ENCODE measurements at regions not wholly inside any gene's neighbourhood (a gene's known extent, or its start where the extent isn't known, plus 50 kb on each side); places are given as distances from the start of the nearest gene placed in this dataset.
A peak's percentile ranks its signal among the peaks of the same experiment; 100 is the strongest.
"Not testable (repeated sequence)": the region's sequence is repeated elsewhere in the genome, so short reads cannot be mapped to it uniquely, and the experiment has no call there.

DNA sequence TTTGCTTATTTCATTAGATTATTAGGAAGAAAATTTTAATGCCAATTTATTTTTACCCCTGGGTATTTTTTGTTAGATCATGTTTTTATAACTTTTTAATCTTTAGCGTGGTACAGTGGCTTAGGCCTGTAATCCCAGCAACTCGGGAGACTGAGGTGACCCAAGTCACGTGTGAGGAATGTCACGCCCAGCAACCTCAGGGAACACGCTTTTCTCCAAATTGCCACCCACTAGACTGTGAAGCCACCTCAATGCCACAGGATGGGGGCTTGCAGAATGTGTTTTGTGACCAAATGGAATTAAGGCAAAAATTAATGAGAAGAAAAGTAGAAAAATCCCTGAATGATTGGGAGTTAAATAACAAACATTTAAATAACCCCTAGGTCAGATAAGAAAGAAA is 141.8 kb downstream of the LAT start:
- no peak for DNase-seq (ENCODE audit: low read depth in 1 of 2, low spot score in 1 of 2)
- in situ Hi-C loops (cut with HindIII; ENCODE audit: low pct_unique_long_range_greater_than_20kb, low sequenced_read_pairs) = no loop called here
- TF ChIP-seq JUND (IDR thresholded peaks at IDR 0.05; ENCODE audit: low read depth) = no peak

DNA sequence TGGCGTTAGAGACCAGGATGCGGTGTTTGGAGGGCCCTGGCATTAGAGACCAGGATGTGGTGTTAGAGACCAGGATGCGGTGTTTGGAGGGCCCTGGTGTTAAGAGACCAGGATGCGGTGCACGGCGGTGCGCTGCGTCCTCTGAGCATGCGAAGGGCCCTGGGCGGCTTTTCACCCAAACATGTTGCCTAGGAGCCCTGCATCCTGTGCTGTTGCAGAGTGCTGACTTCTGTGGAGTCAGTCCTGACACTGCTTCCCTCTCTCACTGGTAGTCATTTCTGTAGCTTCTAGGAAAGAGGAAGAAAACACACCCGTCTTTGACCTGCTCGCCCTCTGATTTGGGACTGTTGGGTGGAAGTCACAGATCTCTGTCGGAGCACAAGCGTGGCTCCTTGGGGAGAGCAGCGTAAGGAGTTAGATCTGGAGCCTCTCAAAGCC is 141.2 kb downstream of the LAT start:
- no peak for DNase-seq (ENCODE audit: low read depth in 1 of 2, low spot score in 1 of 2)
- TF ChIP-seq JUND (IDR thresholded peaks at IDR 0.05; ENCODE audit: low read depth) = no peak

GRCh38 chr16:29124828-29125227 is 140.0 kb downstream of the LAT start:
- no peak for DNase-seq (ENCODE audit: low read depth in 1 of 2, low spot score in 1 of 2)
- TF ChIP-seq JUND (IDR thresholded peaks at IDR 0.05; ENCODE audit: low read depth) = no peak
- in situ Hi-C loops (cut with HindIII; ENCODE audit: low pct_unique_long_range_greater_than_20kb, low sequenced_read_pairs) = no loop called here

More for the DNA sequence above, 141.2 kb downstream of the LAT start:
- in situ Hi-C loops (cut with HindIII; ENCODE audit: low pct_unique_long_range_greater_than_20kb, low sequenced_read_pairs) = no loop called here

DNA sequence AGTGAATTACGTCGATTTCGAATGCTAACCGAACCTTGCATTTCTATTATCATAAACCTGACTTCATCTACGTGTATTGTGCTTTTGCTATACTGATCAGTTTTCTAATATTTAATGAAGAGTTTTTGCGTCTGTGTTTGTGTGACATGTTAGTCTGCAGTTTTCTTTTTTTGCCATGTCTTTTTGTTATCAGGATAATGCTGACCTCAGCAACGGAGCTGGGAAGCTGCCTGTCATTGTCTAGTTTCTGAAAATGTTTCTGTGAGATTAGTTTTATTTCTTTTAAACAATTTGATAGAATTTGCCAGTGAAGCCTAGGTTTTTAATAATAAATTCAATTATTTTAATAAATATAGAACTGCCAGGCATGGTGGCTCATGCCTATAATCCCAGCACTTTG is 139.3 kb downstream of the LAT start:
- in situ Hi-C loops (cut with HindIII; ENCODE audit: low pct_unique_long_range_greater_than_20kb, low sequenced_read_pairs); DNase-seq (ENCODE audit: low read depth in 1 of 2, low spot score in 1 of 2): not testable (repeated sequence)

GRCh38 chr16:29120680-29121079 is 135.8 kb downstream of the LAT start:
- DNase-seq (ENCODE audit: low read depth in 1 of 2, low spot score in 1 of 2); in situ Hi-C loops (cut with HindIII; ENCODE audit: low pct_unique_long_range_greater_than_20kb, low sequenced_read_pairs): not testable (repeated sequence)

DNA sequence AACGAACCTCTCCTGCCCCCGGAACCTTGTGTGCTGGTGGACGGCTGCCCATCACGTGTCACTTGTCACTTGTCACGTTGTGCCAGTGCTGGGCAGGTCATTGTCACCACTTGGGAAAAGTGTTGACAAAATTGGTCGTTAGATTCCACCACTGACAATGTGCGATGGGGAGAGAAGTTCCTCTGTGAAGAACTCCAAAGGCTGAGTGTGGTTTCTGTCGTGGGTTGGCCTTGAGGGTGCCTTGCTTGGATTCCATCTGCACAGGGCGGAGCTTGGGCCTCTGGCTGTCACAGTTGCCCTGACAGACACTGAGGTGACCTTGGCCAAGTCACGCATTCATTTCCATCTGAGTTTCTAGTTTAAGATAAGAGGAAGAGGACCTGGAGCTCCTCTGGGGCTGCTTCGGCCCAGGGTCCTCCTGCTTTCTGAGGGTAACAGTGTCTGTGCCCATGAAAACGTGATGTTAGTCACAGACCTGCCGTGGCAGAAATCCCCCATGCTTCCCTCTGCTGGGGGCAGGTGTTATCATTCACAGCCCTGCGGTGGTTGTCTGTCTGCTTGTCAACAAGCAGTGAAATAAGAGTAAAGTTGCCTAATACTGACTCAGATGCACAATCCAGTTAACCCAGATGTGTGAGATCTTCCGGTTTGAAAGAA is 133.6 kb downstream of the LAT start:
- in situ Hi-C loops (cut with HindIII; ENCODE audit: low pct_unique_long_range_greater_than_20kb, low sequenced_read_pairs); DNase-seq (ENCODE audit: low read depth in 1 of 2, low spot score in 1 of 2): not testable (repeated sequence)

GRCh38 chr16:29117631-29118030 is 132.8 kb downstream of the LAT start:
- no peak for DNase-seq (ENCODE audit: low read depth in 1 of 2, low spot score in 1 of 2)
- in situ Hi-C loops (cut with HindIII; ENCODE audit: low pct_unique_long_range_greater_than_20kb, low sequenced_read_pairs) = no loop called here
- no peak for TF ChIP-seq JUND (IDR thresholded peaks at IDR 0.05; ENCODE audit: low read depth)

- DNase-seq (ENCODE audit: low read depth in 1 of 2, low spot score in 1 of 2) = no peak
- in situ Hi-C loops (cut with HindIII; ENCODE audit: low pct_unique_long_range_greater_than_20kb, low sequenced_read_pairs) = no loop called here
- no peak for TF ChIP-seq JUND (IDR thresholded peaks at IDR 0.05; ENCODE audit: low read depth)
Observed at GRCh38 chr16:29116980-29117379, 132.1 kb downstream of the LAT start.

GRCh38 chr16:29116207-29116606 is 131.4 kb downstream of the LAT start:
- in situ Hi-C loops (cut with HindIII; ENCODE audit: low pct_unique_long_range_greater_than_20kb, low sequenced_read_pairs); DNase-seq (ENCODE audit: low read depth in 1 of 2, low spot score in 1 of 2): not testable (repeated sequence)

GRCh38 chr16:29115802-29116141 is 130.9 kb downstream of the LAT start:
- in situ Hi-C loops (cut with HindIII; ENCODE audit: low pct_unique_long_range_greater_than_20kb, low sequenced_read_pairs); DNase-seq (ENCODE audit: low read depth in 1 of 2, low spot score in 1 of 2): not testable (repeated sequence)

- peak; percentile 43 to 61 for DNase-seq (ENCODE audit: low read depth in 1 of 2, low spot score in 1 of 2)
- in situ Hi-C loops (cut with HindIII; ENCODE audit: low pct_unique_long_range_greater_than_20kb, low sequenced_read_pairs) = not testable (repeated sequence)
Observed at GRCh38 chr16:29114989-29115801, 130.3 kb downstream of the LAT start.

GRCh38 chr16:29114574-29114973 is 129.7 kb downstream of the LAT start:
- no peak for DNase-seq (ENCODE audit: low read depth in 1 of 2, low spot score in 1 of 2)
- in situ Hi-C loops (cut with HindIII; ENCODE audit: low pct_unique_long_range_greater_than_20kb, low sequenced_read_pairs) = no loop called here
- no peak for TF ChIP-seq JUND (IDR thresholded peaks at IDR 0.05; ENCODE audit: low read depth)

DNA sequence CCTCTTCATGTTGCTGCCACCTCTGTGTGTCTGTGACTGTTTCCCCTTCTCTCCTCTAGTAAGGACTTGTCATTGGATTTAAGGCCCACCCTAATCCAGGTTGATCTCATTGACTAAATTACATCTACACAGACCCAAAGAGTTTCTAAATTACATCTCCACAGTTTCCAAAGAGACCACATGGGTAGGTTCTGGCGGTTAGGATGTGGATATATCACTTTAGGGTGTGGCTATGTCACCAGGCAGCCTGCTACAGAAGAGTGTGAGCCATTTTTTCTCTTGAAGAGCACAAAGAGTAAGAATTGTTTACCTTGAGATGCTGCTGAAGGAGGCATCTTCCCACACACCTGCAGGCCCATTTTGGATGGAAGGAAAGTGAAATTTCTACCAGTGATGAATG is 128.6 kb downstream of the LAT start:
- in situ Hi-C loops (cut with HindIII; ENCODE audit: low pct_unique_long_range_greater_than_20kb, low sequenced_read_pairs); DNase-seq (ENCODE audit: low read depth in 1 of 2, low spot score in 1 of 2): not testable (repeated sequence)

Measured in T47D (cell line).